Kidney (tissue), 13 donors: ENCODE measurements at regions not wholly inside any gene's neighbourhood (a gene's known extent, or its start where the extent isn't known, plus 50 kb on each side); places are given as distances from the start of the nearest gene placed in this dataset.

Source experiments
- DNase-seq, 5 donors: peaks; one replicate each; pipeline ENCODE4 v3.0.0-alpha.2; 2013 to 2020
- FAIRE-seq: peaks from 2 replicates; lab custom pipeline; 2012; peaks lifted over from hg19 to GRCh38; lab: Jason Lieb, UNC
- H3K27ac ChIP-seq, 2 donors: one replicate each; pipeline ENCODE4 v1.7.0; 2013; ENCODE audit warnings: low read depth in 2 of 2, low read length in 2 of 2, inconsistent platforms in 1 of 2
- H3K27me3 ChIP-seq: one replicate; pipeline ENCODE4 v1.7.1; 2013; ENCODE audit warnings: low read length, inconsistent platforms; ENCODE audit not compliant: control insufficient read depth, insufficient read depth
- H3K36me3 ChIP-seq, 3 donors: one replicate each; pipeline versions ENCODE4 v1.7.0 to v1.7.1; 2013; ENCODE audit warnings: low read length in 3 of 3, control low read depth in 1 of 3, inconsistent platforms in 1 of 3; ENCODE audit not compliant: insufficient read depth in 3 of 3, control insufficient read depth in 2 of 3
- H3K4me1 ChIP-seq, 3 donors: one replicate each; pipeline versions ENCODE4 v1.7.0 to v1.7.1; 2013; ENCODE audit warnings: low read length in 3 of 3, inconsistent platforms in 1 of 3, low read depth in 1 of 3; ENCODE audit not compliant: control insufficient read depth in 2 of 3, insufficient read depth in 2 of 3
- H3K4me3 ChIP-seq, 3 donors: one replicate each; pipeline versions ENCODE4 v1.7.0 to v1.8.1; 2013; ENCODE audit warnings: low read length in 3 of 3, control low read depth in 1 of 3, inconsistent platforms in 1 of 3
- H3K9ac ChIP-seq, 3 donors: one replicate each; pipeline versions ENCODE4 v1.7.0 to v1.7.1; 2013; ENCODE audit warnings: low read length in 3 of 3, control low read depth in 1 of 3, inconsistent platforms in 1 of 3
- H3K9me3 ChIP-seq, 3 donors: one replicate each; pipeline versions ENCODE4 v1.7.0 to v1.7.1; 2013; ENCODE audit warnings: low read length in 3 of 3, control low read depth in 1 of 3, inconsistent platforms in 1 of 3; ENCODE audit not compliant: control insufficient read depth in 2 of 3, insufficient read depth in 1 of 3
- intact Hi-C: fragments of 100-400 bp; cut with DNase I; formaldehyde crosslinking; loops from one replicate; pipeline ENCODE4 v1.11.1; 2022
- TF ChIP-seq, protein P1 (sequence below): IDR thresholded peaks from 3 replicates; pipeline ENCODE4 v1.5.1; 2012; ENCODE audit warnings: mild to moderate bottlenecking, moderate library complexity, borderline replicate concordance; ENCODE audit not compliant: insufficient read depth; ENCODE audit errors: extremely low read depth
- donor health status: control.
- donor health status: control.
- donor health status: control.
- donor health status: control.
- donor health status: control.
- donor health status: DM: yes; HTN: yes; CAD: no.
- donor health status: Normal renal cell carcinoma (clear cell type).

DNA sequence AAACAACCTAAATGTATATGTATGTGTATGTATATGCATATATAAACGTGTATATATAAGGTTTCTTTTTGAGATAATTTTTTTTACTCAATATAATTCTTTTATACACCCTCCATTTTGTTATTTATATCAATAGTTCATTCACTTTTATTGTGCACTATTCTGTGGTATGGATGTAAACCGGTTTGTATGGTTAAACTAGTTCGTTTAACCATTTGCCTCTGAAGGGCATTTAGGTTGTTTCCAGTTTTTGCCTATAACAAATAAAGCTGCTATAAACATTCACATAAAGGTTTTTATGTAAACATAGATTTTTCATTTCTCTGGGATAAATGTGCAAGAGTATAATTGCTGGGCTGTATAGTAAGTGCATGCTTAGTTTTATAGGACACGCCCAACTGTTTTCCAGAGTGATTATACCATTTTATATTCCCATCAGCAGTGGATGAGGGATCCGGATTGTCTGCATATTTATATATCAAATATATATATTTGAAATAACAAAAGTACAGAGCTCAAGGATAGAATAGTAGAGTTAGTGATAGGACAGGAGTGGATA is 380.3 kb downstream of the TSHZ3 start:
- H3K4me3 ChIP-seq = no peak overlapping the region
- no peaks in the 10 kb centered on the region for H3K27me3 ChIP-seq
- no peak for FAIRE-seq
- intact Hi-C loops = no loop called here
- no peak overlapping the region for H3K9ac ChIP-seq
- no peaks in the 10 kb centered on the region for H3K36me3 ChIP-seq
- TF ChIP-seq, protein P1, sequence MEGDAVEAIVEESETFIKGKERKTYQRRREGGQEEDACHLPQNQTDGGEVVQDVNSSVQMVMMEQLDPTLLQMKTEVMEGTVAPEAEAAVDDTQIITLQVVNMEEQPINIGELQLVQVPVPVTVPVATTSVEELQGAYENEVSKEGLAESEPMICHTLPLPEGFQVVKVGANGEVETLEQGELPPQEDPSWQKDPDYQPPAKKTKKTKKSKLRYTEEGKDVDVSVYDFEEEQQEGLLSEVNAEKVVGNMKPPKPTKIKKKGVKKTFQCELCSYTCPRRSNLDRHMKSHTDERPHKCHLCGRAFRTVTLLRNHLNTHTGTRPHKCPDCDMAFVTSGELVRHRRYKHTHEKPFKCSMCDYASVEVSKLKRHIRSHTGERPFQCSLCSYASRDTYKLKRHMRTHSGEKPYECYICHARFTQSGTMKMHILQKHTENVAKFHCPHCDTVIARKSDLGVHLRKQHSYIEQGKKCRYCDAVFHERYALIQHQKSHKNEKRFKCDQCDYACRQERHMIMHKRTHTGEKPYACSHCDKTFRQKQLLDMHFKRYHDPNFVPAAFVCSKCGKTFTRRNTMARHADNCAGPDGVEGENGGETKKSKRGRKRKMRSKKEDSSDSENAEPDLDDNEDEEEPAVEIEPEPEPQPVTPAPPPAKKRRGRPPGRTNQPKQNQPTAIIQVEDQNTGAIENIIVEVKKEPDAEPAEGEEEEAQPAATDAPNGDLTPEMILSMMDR = no peak
- H3K9me3 ChIP-seq = peaks cover 0 to under 1% (median 0%) of the 10 kb centered on the region in 3 donors
- DNase-seq = no peak
- no peaks in the 10 kb centered on the region for H3K4me1 ChIP-seq
- no peak overlapping the region for H3K27ac ChIP-seq

DNA sequence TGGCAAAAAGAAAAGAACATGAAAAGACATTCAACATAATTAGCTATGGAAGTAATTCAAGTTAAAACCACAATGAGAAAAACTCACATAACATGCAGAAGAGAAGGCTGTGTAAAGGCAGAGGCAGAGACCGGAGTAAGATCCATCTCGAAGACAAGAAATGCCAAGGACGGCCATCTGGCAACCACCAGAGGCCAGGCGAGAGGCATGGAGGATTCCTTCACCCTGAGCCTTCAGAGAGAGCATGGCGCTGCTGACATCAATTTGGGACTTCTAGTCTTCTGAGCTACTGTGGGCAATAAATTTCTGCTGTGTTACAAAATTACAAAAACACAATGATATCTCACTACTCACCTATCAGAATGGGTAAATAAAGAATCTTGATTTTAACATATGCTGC is 381.0 kb downstream of the TSHZ3 start:
- no peak for FAIRE-seq
- Histone ChIP-seq H3K4me1 (no peaks in the 10 kb centered on the region), H3K27me3 (no peaks in the 10 kb centered on the region), H3K36me3 (no peaks in the 10 kb centered on the region), H3K4me3 (no peak overlapping the region), H3K9ac (no peak overlapping the region), H3K9me3 (no peaks in the 10 kb centered on the region), H3K27ac (no peak overlapping the region)
- intact Hi-C loops = no loop called here
- no peak for DNase-seq
- TF ChIP-seq, protein P1 = no peak

DNA sequence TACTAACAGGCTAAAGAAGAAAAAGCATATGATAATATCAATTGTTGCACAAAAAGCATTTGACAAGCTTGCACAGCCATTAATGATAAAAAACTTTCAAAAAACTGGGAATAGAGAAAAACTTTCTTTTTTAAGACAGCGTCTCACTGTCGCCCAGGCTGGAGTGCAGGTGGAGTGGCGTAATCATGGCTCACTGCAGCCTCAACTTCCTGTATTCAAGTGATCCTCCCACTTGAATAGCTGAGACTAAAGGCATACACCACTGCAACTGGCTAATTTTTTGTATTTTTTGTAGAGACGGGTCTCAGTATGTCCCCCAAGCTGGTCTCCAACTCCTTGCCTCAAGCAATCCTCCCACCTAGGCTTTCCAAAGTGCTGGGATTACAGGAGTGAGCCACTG is 382.8 kb downstream of the TSHZ3 start:
- TF ChIP-seq, protein P1 = no peak
- no peaks in the 10 kb centered on the region for H3K36me3 ChIP-seq
- DNase-seq (no peak), FAIRE-seq (no peak)
- H3K4me1 ChIP-seq = no peaks in the 10 kb centered on the region
- H3K27me3 ChIP-seq = no peaks in the 10 kb centered on the region
- no peak overlapping the region for H3K9ac ChIP-seq
- no peaks in the 10 kb centered on the region for H3K9me3 ChIP-seq
- intact Hi-C loops = no loop called here
- H3K4me3 ChIP-seq = no peak overlapping the region
- no peak overlapping the region for H3K27ac ChIP-seq

DNA sequence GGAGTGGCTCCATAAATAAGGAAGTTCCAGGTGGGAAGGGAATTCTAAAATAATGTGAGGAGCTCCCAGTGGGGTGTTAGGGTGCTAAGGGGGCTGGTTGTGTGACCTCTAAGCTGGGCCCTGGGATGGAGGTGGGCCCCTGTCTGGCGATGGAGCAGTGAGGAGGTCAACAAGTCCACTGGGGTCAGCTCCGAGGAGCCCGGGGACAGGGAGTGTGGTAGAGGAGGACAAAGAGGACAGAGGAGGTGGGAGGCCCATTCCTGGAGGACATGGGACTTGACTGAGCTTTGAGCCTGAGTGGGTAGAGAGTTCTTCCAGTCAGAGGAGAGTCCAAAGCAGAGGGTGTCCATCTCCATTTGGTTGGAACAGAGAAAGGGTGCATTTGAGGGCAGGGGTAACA is 390.2 kb downstream of the TSHZ3 start:
- Histone ChIP-seq H3K4me1 (no peaks in the 10 kb centered on the region), H3K9me3 (no peaks in the 10 kb centered on the region), H3K4me3 (no peak overlapping the region), H3K36me3 (no peaks in the 10 kb centered on the region), H3K27me3 (no peaks in the 10 kb centered on the region), H3K27ac (no peak overlapping the region), H3K9ac (no peak overlapping the region)
- intact Hi-C loops = no loop called here
- FAIRE-seq (no peak), DNase-seq (no peak)
- TF ChIP-seq, protein P1 = no peak
